ENCODE measurements at regions not wholly inside any gene's neighbourhood (a gene's known extent, or its start where the extent isn't known, plus 50 kb on each side); places are given as distances from the start of the nearest gene placed in this dataset.

DNA sequence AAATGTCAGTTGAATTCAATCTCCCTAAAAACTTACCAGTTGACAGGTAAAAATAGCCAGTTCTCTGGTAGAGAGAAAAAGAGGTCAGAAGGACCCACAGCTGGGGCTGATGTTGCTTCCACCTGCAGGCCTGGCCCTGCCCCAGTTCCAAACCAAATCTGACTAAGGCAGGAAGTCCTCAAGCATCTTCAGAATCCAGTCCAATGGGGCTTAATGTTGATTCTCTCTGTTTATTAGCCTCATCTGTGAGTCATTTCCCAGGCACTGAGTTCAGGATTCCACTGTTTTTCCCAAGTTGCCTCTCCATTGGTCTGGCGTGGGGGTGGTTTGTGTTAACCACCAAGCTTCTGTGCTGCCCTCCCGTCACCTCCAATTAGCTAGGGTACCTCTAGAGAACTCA, 601.8 kb downstream of the INSC start:
- Histone ChIP-seq H3K27me3 (no peaks in the 10 kb centered on the region), H3K4me1 (no peaks in the 10 kb centered on the region), H3K4me3 (ENCODE audit: low read depth, low read length) (no peak overlapping the region), H3K9me3 (no peaks in the 10 kb centered on the region), H3K36me3 (no peaks in the 10 kb centered on the region)
- DNase-seq: no peak
- no peak for TF ChIP-seq CTCF (IDR thresholded peaks at IDR 0.05; ENCODE audit: low read depth, low read length)

- no peaks in the 10 kb centered on the region for H3K27me3 ChIP-seq
- no peak for TF ChIP-seq CTCF (IDR thresholded peaks at IDR 0.05; ENCODE audit: low read depth, low read length)
- no peaks in the 10 kb centered on the region for H3K9me3 ChIP-seq
- no peaks in the 10 kb centered on the region for H3K4me1 ChIP-seq
- DNase-seq: peak; percentile 4
- H3K4me3 ChIP-seq (ENCODE audit: low read depth, low read length): no peak overlapping the region
- H3K36me3 ChIP-seq: no peaks in the 10 kb centered on the region
Observed at GRCh38 chr11:15720460-15720859, 605.7 kb downstream of the INSC start.

DNA sequence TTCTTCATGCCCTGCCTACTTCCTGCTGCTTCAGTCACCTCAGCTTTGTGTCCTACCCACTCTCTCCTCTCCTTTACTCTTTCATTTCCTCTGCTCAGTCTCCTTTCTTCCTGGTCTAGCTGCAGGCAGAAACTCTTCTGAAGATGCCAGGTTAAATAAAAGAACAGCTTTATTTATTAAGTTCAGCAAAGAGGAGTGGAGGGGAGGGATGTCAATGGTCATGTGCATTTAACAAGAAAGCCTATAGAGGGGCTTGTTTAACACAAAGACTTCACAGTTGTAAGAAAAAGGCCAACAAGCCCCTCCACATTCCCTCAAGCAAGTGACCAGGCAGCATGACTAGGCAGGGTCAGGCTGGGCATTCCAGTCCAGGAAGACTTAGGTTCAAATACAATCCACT, 609.2 kb downstream of the INSC start:
- Histone ChIP-seq H3K4me1 (no peaks in the 10 kb centered on the region), H3K27me3 (no peaks in the 10 kb centered on the region), H3K9me3 (no peaks in the 10 kb centered on the region), H3K36me3 (no peaks in the 10 kb centered on the region), H3K4me3 (ENCODE audit: low read depth, low read length) (no peak overlapping the region)
- no peak for TF ChIP-seq CTCF (IDR thresholded peaks at IDR 0.05; ENCODE audit: low read depth, low read length)
- DNase-seq: no peak

- no peak for TF ChIP-seq CTCF (IDR thresholded peaks at IDR 0.05; ENCODE audit: low read depth, low read length)
- Histone ChIP-seq H3K36me3 (no peaks in the 10 kb centered on the region), H3K27me3 (no peaks in the 10 kb centered on the region), H3K4me1 (no peaks in the 10 kb centered on the region), H3K9me3 (no peaks in the 10 kb centered on the region), H3K4me3 (ENCODE audit: low read depth, low read length) (no peak overlapping the region)
- DNase-seq: no peak
Observed at GRCh38 chr11:15724601-15725000, 609.9 kb downstream of the INSC start.

DNA sequence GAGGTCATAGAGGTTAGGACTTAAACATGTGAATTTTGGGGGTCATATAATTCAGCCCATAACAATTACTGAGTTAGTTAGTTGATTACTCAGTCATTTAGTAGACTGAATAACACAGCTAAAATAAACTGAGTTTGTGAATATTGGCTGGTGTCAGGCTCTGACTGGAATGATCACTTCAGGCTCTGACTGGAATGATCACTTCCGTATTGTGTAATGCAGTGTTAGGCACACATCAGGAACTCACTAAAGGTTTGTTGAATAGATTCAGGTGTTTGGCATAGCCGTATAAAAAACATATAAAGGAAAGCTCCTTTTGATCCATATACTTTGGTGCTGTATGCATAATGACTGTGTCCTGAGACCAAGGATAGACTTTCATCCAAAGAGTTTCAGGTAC, 610.5 kb downstream of the INSC start:
- H3K4me1 ChIP-seq: no peaks in the 10 kb centered on the region
- TF ChIP-seq CTCF (IDR thresholded peaks at IDR 0.05; ENCODE audit: low read depth, low read length): no peak
- H3K9me3 ChIP-seq: no peaks in the 10 kb centered on the region
- no peak overlapping the region for H3K4me3 ChIP-seq (ENCODE audit: low read depth, low read length)
- no peaks in the 10 kb centered on the region for H3K36me3 ChIP-seq
- DNase-seq: no peak
- no peaks in the 10 kb centered on the region for H3K27me3 ChIP-seq

GRCh38 chr11:15726221-15726746, 611.6 kb downstream of the INSC start:
- H3K9me3 ChIP-seq: no peaks in the 10 kb centered on the region
- no peak for TF ChIP-seq CTCF (IDR thresholded peaks at IDR 0.05; ENCODE audit: low read depth, low read length)
- no peak overlapping the region for H3K4me3 ChIP-seq (ENCODE audit: low read depth, low read length)
- H3K36me3 ChIP-seq: no peaks in the 10 kb centered on the region
- DNase-seq: no peak
- no peaks in the 10 kb centered on the region for H3K4me1 ChIP-seq
- H3K27me3 ChIP-seq: no peaks in the 10 kb centered on the region

Data from BE2C (cell line).